ENCODE measurements at regions not wholly inside any gene's neighbourhood (a gene's known extent, or its start where the extent isn't known, plus 50 kb on each side); places are given as distances from the start of the nearest gene placed in this dataset.
A peak's percentile ranks its signal among the peaks of the same experiment; 100 is the strongest.

- DNase-seq: no peak
Measured at GRCh38 chr18:41754332-41754731, 200.7 kb upstream of the PIK3C3 start.

- DNase-seq: no peak
Measured at GRCh38 chr18:41753826-41754225, 201.2 kb upstream of the PIK3C3 start.

GRCh38 chr18:41752826-41753225, 202.2 kb upstream of the PIK3C3 start:
- DNase-seq: no peak

GRCh38 chr18:41751652-41752051, 203.4 kb upstream of the PIK3C3 start:
- DNase-seq: no peak

- DNase-seq: no peak
Measured at GRCh38 chr18:41751161-41751560, 203.9 kb upstream of the PIK3C3 start.

GRCh38 chr18:41747723-41748242, 207.3 kb upstream of the PIK3C3 start:
- no peak for DNase-seq

- peak in 40 of 56 donors; percentile 1 to 67 (median 14) for DNase-seq
Measured at GRCh38 chr18:41745166-41746049, 209.6 kb upstream of the PIK3C3 start.

- DNase-seq: peak in 3 of 56 donors; percentile 1 to 10 (median 4)
Measured at GRCh38 chr18:41744421-41745030, 210.5 kb upstream of the PIK3C3 start.

- DNase-seq: no peak
Measured at GRCh38 chr18:41737218-41737617, 217.8 kb upstream of the PIK3C3 start.

GRCh38 chr18:41734917-41735316, 220.1 kb upstream of the PIK3C3 start:
- DNase-seq: no peak

GRCh38 chr18:41732356-41732755, 222.7 kb upstream of the PIK3C3 start:
- DNase-seq: no peak

- no peak for DNase-seq
Measured at GRCh38 chr18:41731884-41732283, 223.2 kb upstream of the PIK3C3 start.

GRCh38 chr18:41724195-41724594, 230.8 kb upstream of the PIK3C3 start:
- DNase-seq: no peak

- DNase-seq: no peak
Measured at GRCh38 chr18:41721103-41721790, 233.8 kb upstream of the PIK3C3 start.

- no peak for DNase-seq
Measured at GRCh38 chr18:41720226-41720625, 234.8 kb upstream of the PIK3C3 start.

GRCh38 chr18:41719808-41720207, 235.2 kb upstream of the PIK3C3 start:
- DNase-seq: no peak

- DNase-seq: no peak
Measured at GRCh38 chr18:41714872-41715271, 240.2 kb upstream of the PIK3C3 start.

- no peak for DNase-seq
Measured at GRCh38 chr18:41713969-41714825, 240.8 kb upstream of the PIK3C3 start.

GRCh38 chr18:41706301-41706700, 248.7 kb upstream of the PIK3C3 start:
- DNase-seq: no peak

GRCh38 chr18:41703744-41704530, 251.1 kb upstream of the PIK3C3 start:
- no peak for DNase-seq
